Common myeloid progenitor, CD34-positive (primary cell): ENCODE measurements at regions not wholly inside any gene's neighbourhood (a gene's known extent, or its start where the extent isn't known, plus 50 kb on each side); places are given as distances from the start of the nearest gene placed in this dataset.

Experiments
- CTCF ChIA-PET: fragments of 350-600 bp; sonication (Branson Sonifier 250); formaldehyde crosslinking; loops from one replicate; lab custom pipeline; 2021; ENCODE audit warnings: antibody characterized with exemption; lab: Charles Lee
- POLR2A ChIA-PET: fragments of 350-600 bp; sonication (Branson Sonifier 250); formaldehyde crosslinking; loops from one replicate; lab custom pipeline; 2021; ENCODE audit warnings: antibody characterized with exemption; lab: Charles Lee
- DNase-seq, 3 donors: peaks; one replicate each; pipeline versions ENCODE4 v3.0.0 to v3.0.0-alpha.2; 2013
- H3K27ac ChIP-seq, 2 experiments: 1 replicate in 1 of 2; 2 replicates in 1 of 2; pipeline ENCODE4 v1.7.0; 2013; ENCODE audit warnings: inconsistent platforms in 2 of 2, low read length in 2 of 2, mild to moderate bottlenecking in 2 of 2, low read depth in 1 of 2, moderate library complexity in 1 of 2; ENCODE audit not compliant: severe bottlenecking in 2 of 2, insufficient read depth in 1 of 2, poor library complexity in 1 of 2
- H3K27me3 ChIP-seq, 5 experiments: replicated peaks in 2 of 5; 1 replicate in 3 of 5; 2 replicates in 2 of 5; pipeline versions ENCODE4 v1.6.1 to v1.7.0; 2013; ENCODE audit warnings: low read length in 4 of 5, mild to moderate bottlenecking in 2 of 5, moderate library complexity in 2 of 5, inconsistent platforms in 1 of 5; ENCODE audit not compliant: insufficient read depth in 5 of 5, control insufficient read depth in 4 of 5
- H3K36me3 ChIP-seq, 4 experiments: 1 replicate in 2 of 4; 2 replicates in 2 of 4; pipeline versions ENCODE4 v1.6.1 to v1.7.0; 2013; ENCODE audit warnings: low read length in 3 of 4, control low read depth in 1 of 4, mild to moderate bottlenecking in 1 of 4; ENCODE audit not compliant: control insufficient read depth in 4 of 4, insufficient read depth in 4 of 4
- H3K4me1 ChIP-seq, 4 experiments: 1 replicate in 3 of 4; 2 replicates in 1 of 4; pipeline versions ENCODE4 v1.6.1 to v1.7.1; 2013; ENCODE audit warnings: low read length in 3 of 4, mild to moderate bottlenecking in 3 of 4, control low read depth in 1 of 4, inconsistent platforms in 1 of 4, moderate library complexity in 1 of 4; ENCODE audit not compliant: control insufficient read depth in 4 of 4, insufficient read depth in 4 of 4; ENCODE audit errors: control extremely low read depth in 1 of 4
- H3K4me3 ChIP-seq, 7 experiments: 1 replicate in 4 of 7; 2 replicates in 3 of 7; pipeline versions ENCODE4 v1.5.1 to v1.7.0; 2013; ENCODE audit warnings: mild to moderate bottlenecking in 7 of 7, low read length in 6 of 7, moderate library complexity in 6 of 7, inconsistent platforms in 2 of 7, low read depth in 2 of 7, control low read depth in 1 of 7; ENCODE audit not compliant: insufficient read depth in 4 of 7, control insufficient read depth in 1 of 7; ENCODE audit errors: extremely low read depth in 1 of 7
- H3K9me3 ChIP-seq, 5 experiments: 1 replicate in 4 of 5; 2 replicates in 1 of 5; pipeline versions ENCODE4 v1.6.1 to v1.7.1; 2013; ENCODE audit warnings: low read length in 4 of 5, mild to moderate bottlenecking in 2 of 5, inconsistent platforms in 1 of 5, low read depth in 1 of 5, moderate library complexity in 1 of 5; ENCODE audit not compliant: control insufficient read depth in 4 of 5, insufficient read depth in 2 of 5; ENCODE audit errors: control extremely low read depth in 1 of 5
- WGBS: methylation state at CpG from one replicate; pipeline ENCODE4 v1.1.5; 2013; ENCODE audit not compliant: insufficient coverage; 5-methylcytosine and 5-hydroxymethylcytosine counted together

DNA sequence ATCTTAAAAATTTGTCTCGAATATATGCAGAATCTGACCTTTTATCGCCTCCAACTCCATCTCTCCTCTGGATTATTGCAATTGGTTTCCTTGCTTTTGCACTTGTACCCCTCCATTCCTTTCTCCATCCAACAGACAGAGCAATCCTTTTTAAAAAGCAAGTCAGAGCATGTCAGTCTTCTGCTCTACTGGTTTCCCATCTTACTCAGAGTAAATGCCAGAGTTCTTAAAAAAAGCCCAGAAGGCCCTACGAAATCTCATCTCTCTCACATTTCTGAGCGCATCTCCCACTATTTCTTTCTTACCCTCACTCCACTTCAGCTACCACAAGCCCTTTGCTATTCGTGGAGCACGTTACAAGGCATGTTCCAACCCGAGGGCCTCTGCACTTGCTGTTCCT lies 236.9 kb upstream of the DDHD1 start:
- peaks cover 3 to 10% (median 3%) of the 10 kb centered on the region in 5 experiments for H3K9me3 ChIP-seq
- H3K4me3 ChIP-seq: no peak overlapping the region
- no peak overlapping the region for H3K27ac ChIP-seq
- ChIA-PET CTCF (interaction anchor here (1.6 kb wide), 1 partner anchor 8 kb away, joined by 3 read pairs; no protein-coding TSS in a partner anchor), POLR2A (no interaction called here)
- WGBS: 98% methylated on average over 6 of the region's 7 CpGs
- no peaks in the 10 kb centered on the region for H3K27me3 ChIP-seq
- H3K36me3 ChIP-seq: no peaks in the 10 kb centered on the region
- H3K4me1 ChIP-seq: no peaks in the 10 kb centered on the region
- DNase-seq: no peak

DNA sequence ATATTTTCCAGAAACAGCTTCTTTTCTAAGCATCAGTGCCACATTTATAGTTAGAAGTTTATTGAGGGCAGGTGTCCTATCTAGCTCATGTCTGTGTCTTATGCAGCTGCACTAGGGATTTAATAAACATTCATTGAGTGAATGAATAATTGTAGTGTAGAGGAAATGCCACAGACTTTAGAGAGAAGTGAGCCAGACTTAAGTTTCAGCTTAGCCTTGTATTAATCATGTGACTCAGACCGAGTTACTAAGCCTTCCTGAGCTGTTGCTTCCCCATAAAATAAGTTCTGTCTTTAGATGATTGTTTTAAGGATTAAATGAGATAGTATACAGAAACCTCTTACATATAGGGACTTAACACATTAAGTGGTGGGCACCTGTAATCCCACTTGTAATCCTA lies 236.1 kb upstream of the DDHD1 start:
- WGBS: no CpG with 5 or more reads among the region's 1 CpG
- CTCF ChIA-PET: interaction anchor here (1.6 kb wide), 1 partner anchor 9 kb away, joined by 3 read pairs; no protein-coding TSS in a partner anchor
- no peak for DNase-seq
- Histone ChIP-seq H3K9me3 (peaks cover 0 to 4% (median 2%) of the 10 kb centered on the region in 5 experiments), H3K27me3 (no peaks in the 10 kb centered on the region), H3K4me3 (no peak overlapping the region), H3K36me3 (no peaks in the 10 kb centered on the region), H3K4me1 (no peaks in the 10 kb centered on the region), H3K27ac (no peak overlapping the region)
- POLR2A ChIA-PET: no interaction called here

DNA sequence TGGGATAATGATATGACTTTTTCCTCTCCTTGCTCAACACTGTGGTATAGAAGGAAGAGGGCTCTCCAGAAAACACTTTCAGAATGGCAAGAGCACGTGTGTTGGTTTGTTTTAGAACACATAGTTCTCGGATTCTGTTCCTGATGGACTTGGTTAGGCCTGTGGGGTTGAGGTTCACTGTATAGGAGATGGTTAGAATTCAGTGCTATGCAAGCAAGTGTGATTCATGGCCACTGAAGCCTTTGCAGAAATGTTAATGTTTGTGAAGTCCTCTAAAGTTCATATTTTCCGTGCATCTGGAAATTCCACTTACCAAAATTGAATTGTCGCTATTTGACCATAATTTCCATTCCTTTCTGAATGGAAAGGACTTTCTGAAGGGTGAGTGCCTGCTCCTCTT lies 233.2 kb upstream of the DDHD1 start:
- WGBS: 83% methylated on average over 4 of the region's 4 CpGs
- peaks cover 4 to 14% (median 7%) of the 10 kb centered on the region in 4 experiments for H3K4me1 ChIP-seq
- no peaks in the 10 kb centered on the region for H3K27me3 ChIP-seq
- POLR2A ChIA-PET: no interaction called here
- H3K4me3 ChIP-seq: no peak overlapping the region
- H3K27ac ChIP-seq: no peak overlapping the region
- DNase-seq: no peak
- CTCF ChIA-PET: no interaction called here
- no peaks in the 10 kb centered on the region for H3K9me3 ChIP-seq
- no peaks in the 10 kb centered on the region for H3K36me3 ChIP-seq

DNA sequence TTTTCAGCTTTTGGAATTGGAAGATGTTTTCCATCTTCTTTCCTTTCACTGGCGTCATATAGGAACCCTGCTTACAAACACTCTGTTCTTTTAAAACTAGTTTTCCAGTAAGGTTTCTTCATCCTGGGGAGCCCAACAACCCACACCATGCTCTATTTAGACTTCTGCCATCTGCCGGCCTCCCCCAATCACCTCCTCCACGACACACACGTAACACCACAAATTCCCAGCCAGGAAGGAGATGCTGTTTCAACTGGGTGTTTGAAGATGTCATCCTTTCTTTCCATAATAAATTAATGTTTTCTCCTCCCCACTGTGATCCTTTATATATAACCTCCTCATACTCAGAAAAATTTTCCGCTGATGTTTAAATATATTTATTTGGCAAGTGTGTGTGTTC lies 231.4 kb upstream of the DDHD1 start:
- CTCF ChIA-PET: interaction anchor here (1.4 kb wide), 1 partner anchor 14 kb away, joined by 3 read pairs; no protein-coding TSS in a partner anchor
- WGBS: 100% methylated on average over 2 of the region's 5 CpGs
- Histone ChIP-seq H3K4me1 (peaks cover 4 to 18% (median 7%) of the 10 kb centered on the region in 4 experiments), H3K27me3 (no peaks in the 10 kb centered on the region), H3K9me3 (no peaks in the 10 kb centered on the region), H3K4me3 (no peak overlapping the region), H3K27ac (no peak overlapping the region), H3K36me3 (no peaks in the 10 kb centered on the region)
- POLR2A ChIA-PET: no interaction called here
- DNase-seq: no peak

DNA sequence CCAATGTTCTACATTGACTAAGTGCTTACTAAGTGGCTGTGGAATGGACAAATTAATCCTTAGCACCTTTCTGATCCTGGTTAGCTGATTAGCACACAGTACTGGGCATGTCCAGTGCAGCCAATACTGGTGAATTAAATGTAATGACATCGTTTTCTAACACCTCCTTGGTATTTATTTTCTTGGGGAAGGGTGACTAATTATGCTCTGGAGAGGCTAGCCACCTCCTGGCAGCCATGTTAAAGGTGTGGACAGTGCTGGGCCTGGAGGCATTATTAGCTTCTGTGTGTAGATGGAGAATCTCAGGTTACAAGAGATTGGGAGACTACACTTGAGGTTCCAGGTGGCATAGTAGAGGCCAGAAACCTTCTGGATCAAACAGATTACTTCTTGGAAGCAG lies 230.9 kb upstream of the DDHD1 start:
- no peak overlapping the region for H3K27ac ChIP-seq
- no peaks in the 10 kb centered on the region for H3K9me3 ChIP-seq
- H3K4me1 ChIP-seq: peaks cover 4 to 18% (median 7%) of the 10 kb centered on the region in 4 experiments
- no peak overlapping the region for H3K4me3 ChIP-seq
- DNase-seq: no peak
- H3K36me3 ChIP-seq: no peaks in the 10 kb centered on the region
- POLR2A ChIA-PET: no interaction called here
- WGBS: no CpG with 5 or more reads among the region's 1 CpG
- no peaks in the 10 kb centered on the region for H3K27me3 ChIP-seq
- CTCF ChIA-PET: interaction anchor here (1.4 kb wide), 1 partner anchor 15 kb away, joined by 3 read pairs; no protein-coding TSS in a partner anchor

DNA sequence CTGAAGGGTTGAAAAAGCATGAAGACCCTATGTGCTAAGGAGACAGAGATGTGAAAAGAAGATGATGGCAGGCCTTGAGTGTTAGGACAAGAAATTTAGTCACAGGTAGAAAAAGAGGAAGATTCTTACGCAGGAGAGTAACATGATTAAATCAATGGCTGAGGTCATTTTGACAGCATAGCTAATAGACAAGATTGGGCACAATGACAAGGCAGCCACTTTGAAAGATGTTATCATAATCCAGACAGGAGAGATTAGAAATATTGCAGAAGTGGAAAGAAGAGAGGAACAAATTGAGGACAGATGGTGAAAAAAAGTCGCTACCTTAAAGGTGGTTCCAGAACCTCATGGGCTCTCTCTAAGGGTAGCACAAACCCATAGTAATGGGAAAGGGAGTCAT lies 228.8 kb upstream of the DDHD1 start:
- Histone ChIP-seq H3K27ac (no peak overlapping the region), H3K9me3 (no peaks in the 10 kb centered on the region), H3K4me3 (no peak overlapping the region), H3K4me1 (peaks cover 4 to 18% (median 7%) of the 10 kb centered on the region in 4 experiments), H3K27me3 (no peaks in the 10 kb centered on the region), H3K36me3 (no peaks in the 10 kb centered on the region)
- POLR2A ChIA-PET: no interaction called here
- peak in 2 of 3 donors; percentile 13 to 16 for DNase-seq
- CTCF ChIA-PET: no interaction called here
- WGBS: 65% methylated on average over 2 of the region's 2 CpGs

DNA sequence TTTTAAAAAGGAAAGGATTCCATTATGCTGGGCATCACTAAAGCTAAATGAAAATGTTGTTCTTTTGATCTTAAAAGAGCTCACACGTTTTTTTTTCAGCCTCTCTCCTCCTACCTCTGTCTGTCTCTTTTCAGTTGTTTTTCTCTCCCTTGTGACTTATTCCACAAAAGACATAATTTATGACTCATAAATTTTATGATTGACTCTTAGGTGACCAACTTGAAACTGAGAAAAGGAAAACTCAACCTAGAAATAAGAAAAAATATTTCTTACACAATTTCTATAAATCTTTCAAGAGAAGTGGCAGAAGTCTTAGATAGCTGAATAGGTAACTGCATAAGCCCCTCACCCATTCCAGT lies 227.7 kb upstream of the DDHD1 start:
- no peak overlapping the region for H3K27ac ChIP-seq
- CTCF ChIA-PET: no interaction called here
- POLR2A ChIA-PET: no interaction called here
- WGBS: no CpG with 5 or more reads among the region's 1 CpG
- H3K27me3 ChIP-seq: no peaks in the 10 kb centered on the region
- no peaks in the 10 kb centered on the region for H3K9me3 ChIP-seq
- H3K36me3 ChIP-seq: no peaks in the 10 kb centered on the region
- peaks cover 4 to 19% (median 7%) of the 10 kb centered on the region in 4 experiments for H3K4me1 ChIP-seq
- DNase-seq: no peak
- H3K4me3 ChIP-seq: no peak overlapping the region
